ENCODE measurements at regions not wholly inside any gene's neighbourhood (a gene's known extent, or its start where the extent isn't known, plus 50 kb on each side); places are given as distances from the start of the nearest gene placed in this dataset.

GRCh38 chr6:133673056-133673455, 215.9 kb upstream of the TCF21 start:
- Histone ChIP-seq H3K9me3 (ENCODE audit: control insufficient read depth, insufficient read depth, low read length) (no peaks in the 10 kb centered on the region), H3K4me1 (ENCODE audit: control insufficient read depth, insufficient read depth, low read length) (no peaks in the 10 kb centered on the region), H3K36me3 (ENCODE audit: control insufficient read depth, insufficient read depth, low read length) (no peaks in the 10 kb centered on the region), H3K4me3 (ENCODE audit: low read depth, low read length) (no peak overlapping the region), H3K27me3 (ENCODE audit: control insufficient read depth, insufficient read depth, low read length) (no peaks in the 10 kb centered on the region), H3K9ac (ENCODE audit: low read depth, low read length) (no peak overlapping the region)

DNA sequence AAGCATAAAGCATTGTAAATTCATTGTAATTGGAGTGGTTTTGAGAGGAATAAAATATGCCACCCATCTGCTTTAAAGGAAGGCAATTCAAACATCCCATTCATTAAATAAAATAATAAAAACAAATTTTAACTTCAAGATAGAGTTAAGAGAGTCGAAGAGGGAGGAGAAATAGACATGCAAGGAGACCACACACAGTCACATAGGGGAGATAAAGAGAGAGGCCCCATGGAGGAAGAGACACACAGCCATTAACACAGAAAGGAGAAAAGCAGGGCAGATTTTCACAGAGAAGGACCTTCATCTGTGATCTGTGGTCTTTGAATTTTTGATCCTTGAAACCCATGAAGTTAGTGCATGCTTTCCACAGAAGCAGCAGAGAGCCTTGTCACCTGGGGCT, 214.3 kb upstream of the TCF21 start:
- Histone ChIP-seq H3K27me3 (ENCODE audit: control insufficient read depth, insufficient read depth, low read length) (no peaks in the 10 kb centered on the region), H3K4me3 (ENCODE audit: low read depth, low read length) (no peak overlapping the region), H3K9me3 (ENCODE audit: control insufficient read depth, insufficient read depth, low read length) (no peaks in the 10 kb centered on the region), H3K36me3 (ENCODE audit: control insufficient read depth, insufficient read depth, low read length) (no peaks in the 10 kb centered on the region), H3K9ac (ENCODE audit: low read depth, low read length) (no peak overlapping the region), H3K4me1 (ENCODE audit: control insufficient read depth, insufficient read depth, low read length) (no peaks in the 10 kb centered on the region)

- Histone ChIP-seq H3K4me3 (ENCODE audit: low read depth, low read length) (no peak overlapping the region), H3K27me3 (ENCODE audit: control insufficient read depth, insufficient read depth, low read length) (no peaks in the 10 kb centered on the region), H3K36me3 (ENCODE audit: control insufficient read depth, insufficient read depth, low read length) (no peaks in the 10 kb centered on the region), H3K9me3 (ENCODE audit: control insufficient read depth, insufficient read depth, low read length) (no peaks in the 10 kb centered on the region), H3K9ac (ENCODE audit: low read depth, low read length) (peak overlapping the region; percentile 9), H3K4me1 (ENCODE audit: control insufficient read depth, insufficient read depth, low read length) (peaks cover 15% of the 10 kb centered on the region)
Measured at GRCh38 chr6:133680994-133681393, 207.9 kb upstream of the TCF21 start.

DNA sequence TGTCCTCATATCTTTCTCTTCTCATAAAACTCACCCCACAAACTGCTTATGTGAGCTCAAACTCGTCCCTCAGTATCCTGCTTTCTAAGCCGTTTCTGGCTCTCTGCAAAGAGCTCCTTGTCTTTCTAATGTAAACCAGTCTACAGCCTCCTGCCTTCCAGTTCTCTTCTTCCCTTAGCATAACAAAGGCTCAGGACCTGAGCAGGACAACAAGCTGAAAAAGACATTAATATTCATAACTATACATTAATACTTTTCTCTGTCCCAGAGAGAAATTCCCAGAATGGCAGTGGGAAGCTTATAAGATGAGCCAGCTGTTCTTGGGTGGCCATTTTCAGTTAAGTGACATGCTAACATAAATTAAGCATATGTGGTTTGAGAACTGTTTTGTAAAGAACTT, 207.0 kb upstream of the TCF21 start:
- Histone ChIP-seq H3K36me3 (ENCODE audit: control insufficient read depth, insufficient read depth, low read length) (no peaks in the 10 kb centered on the region), H3K27me3 (ENCODE audit: control insufficient read depth, insufficient read depth, low read length) (no peaks in the 10 kb centered on the region), H3K9me3 (ENCODE audit: control insufficient read depth, insufficient read depth, low read length) (no peaks in the 10 kb centered on the region), H3K4me3 (ENCODE audit: low read depth, low read length) (peak overlapping the region; percentile 9), H3K9ac (ENCODE audit: low read depth, low read length) (no peak overlapping the region), H3K4me1 (ENCODE audit: control insufficient read depth, insufficient read depth, low read length) (peaks cover 15% of the 10 kb centered on the region)

DNA sequence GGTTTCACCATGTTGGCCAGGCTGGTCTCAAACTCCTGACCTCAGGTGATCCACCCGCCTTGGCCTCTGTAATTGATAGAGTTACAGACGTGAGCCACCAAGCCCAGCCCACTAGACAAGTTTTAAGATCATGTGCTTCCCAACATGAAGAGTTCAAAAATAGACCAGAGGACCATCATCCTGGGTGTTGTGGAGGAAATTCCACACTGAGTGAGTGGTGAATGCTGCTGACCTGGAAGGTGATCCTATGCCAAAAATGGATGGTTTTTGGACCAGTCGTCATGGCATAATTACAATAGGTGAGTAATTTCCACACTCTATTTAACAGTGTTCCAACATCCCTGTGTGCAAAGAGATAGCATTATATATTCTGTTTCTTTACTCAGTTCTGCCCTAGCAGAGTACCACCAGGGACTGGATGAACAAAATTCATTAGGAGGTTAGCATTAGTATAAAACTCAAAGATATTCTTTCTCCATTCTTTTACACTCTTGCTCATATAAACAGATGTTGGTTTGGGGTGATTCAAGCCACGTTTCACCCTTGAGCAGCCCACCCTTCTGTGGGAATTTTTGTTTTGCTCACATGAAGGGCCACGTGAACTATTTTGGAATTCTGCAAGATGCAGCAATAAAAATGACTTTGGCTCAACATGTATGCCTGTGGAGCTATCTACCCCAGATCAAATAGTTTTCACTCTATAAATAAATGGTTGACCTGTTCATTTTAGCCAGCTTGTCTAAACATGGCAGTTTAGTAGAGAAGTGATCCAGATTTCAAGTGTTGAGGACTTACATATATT, 206.2 kb upstream of the TCF21 start:
- H3K9ac ChIP-seq (ENCODE audit: low read depth, low read length), result no peak overlapping the region
- no peaks in the 10 kb centered on the region for H3K9me3 ChIP-seq (ENCODE audit: control insufficient read depth, insufficient read depth, low read length)
- H3K36me3 ChIP-seq (ENCODE audit: control insufficient read depth, insufficient read depth, low read length), result no peaks in the 10 kb centered on the region
- no peaks in the 10 kb centered on the region for H3K27me3 ChIP-seq (ENCODE audit: control insufficient read depth, insufficient read depth, low read length)
- H3K4me1 ChIP-seq (ENCODE audit: control insufficient read depth, insufficient read depth, low read length), result peaks cover 15% of the 10 kb centered on the region
- H3K4me3 ChIP-seq (ENCODE audit: low read depth, low read length), result no peak overlapping the region

DNA sequence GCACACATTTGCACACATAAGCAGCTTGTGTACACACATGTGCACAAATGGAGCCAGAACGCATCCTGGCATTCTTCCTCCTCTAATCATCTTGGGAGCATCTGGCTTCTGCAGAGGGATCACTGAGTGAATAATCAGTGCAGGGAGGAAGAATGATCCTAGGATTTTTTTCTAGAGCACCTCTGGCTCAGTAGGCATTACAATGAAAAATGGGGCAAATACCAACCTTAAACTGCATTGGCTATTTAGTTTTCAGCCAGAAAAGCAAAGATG, 205.7 kb upstream of the TCF21 start:
- Histone ChIP-seq H3K4me3 (ENCODE audit: low read depth, low read length) (no peak overlapping the region), H3K4me1 (ENCODE audit: control insufficient read depth, insufficient read depth, low read length) (peaks cover 15% of the 10 kb centered on the region), H3K27me3 (ENCODE audit: control insufficient read depth, insufficient read depth, low read length) (no peaks in the 10 kb centered on the region), H3K36me3 (ENCODE audit: control insufficient read depth, insufficient read depth, low read length) (no peaks in the 10 kb centered on the region), H3K9ac (ENCODE audit: low read depth, low read length) (no peak overlapping the region), H3K9me3 (ENCODE audit: control insufficient read depth, insufficient read depth, low read length) (no peaks in the 10 kb centered on the region)

DNA sequence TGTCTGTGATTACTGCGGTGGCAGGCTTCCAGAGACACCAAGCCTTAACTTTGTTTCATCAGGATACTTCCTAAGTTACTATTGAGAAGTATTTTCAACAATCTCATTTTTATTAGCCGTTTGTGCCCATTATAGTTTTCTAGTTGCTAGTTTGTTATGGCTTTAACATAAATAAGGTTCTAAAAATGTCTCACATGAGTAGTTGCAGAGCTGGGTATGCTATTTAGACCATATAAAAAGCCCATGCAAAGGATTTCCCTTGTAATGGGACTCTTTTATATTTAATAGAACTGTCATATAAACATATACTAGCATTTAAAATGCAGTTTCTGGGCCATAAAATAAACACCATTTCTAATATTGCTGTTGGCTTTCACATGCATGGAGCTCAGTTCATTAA, 205.3 kb upstream of the TCF21 start:
- no peak overlapping the region for H3K9ac ChIP-seq (ENCODE audit: low read depth, low read length)
- no peak overlapping the region for H3K4me3 ChIP-seq (ENCODE audit: low read depth, low read length)
- H3K36me3 ChIP-seq (ENCODE audit: control insufficient read depth, insufficient read depth, low read length), result no peaks in the 10 kb centered on the region
- H3K27me3 ChIP-seq (ENCODE audit: control insufficient read depth, insufficient read depth, low read length), result no peaks in the 10 kb centered on the region
- H3K4me1 ChIP-seq (ENCODE audit: control insufficient read depth, insufficient read depth, low read length), result peaks cover 15% of the 10 kb centered on the region
- H3K9me3 ChIP-seq (ENCODE audit: control insufficient read depth, insufficient read depth, low read length), result no peaks in the 10 kb centered on the region

GRCh38 chr6:133688705-133689492, 200.0 kb upstream of the TCF21 start:
- H3K9me3 ChIP-seq (ENCODE audit: control insufficient read depth, insufficient read depth, low read length), result no peaks in the 10 kb centered on the region
- H3K4me3 ChIP-seq (ENCODE audit: low read depth, low read length), result no peak overlapping the region
- no peaks in the 10 kb centered on the region for H3K4me1 ChIP-seq (ENCODE audit: control insufficient read depth, insufficient read depth, low read length)
- no peak overlapping the region for H3K9ac ChIP-seq (ENCODE audit: low read depth, low read length)
- H3K36me3 ChIP-seq (ENCODE audit: control insufficient read depth, insufficient read depth, low read length), result no peaks in the 10 kb centered on the region
- H3K27me3 ChIP-seq (ENCODE audit: control insufficient read depth, insufficient read depth, low read length), result no peaks in the 10 kb centered on the region

DNA sequence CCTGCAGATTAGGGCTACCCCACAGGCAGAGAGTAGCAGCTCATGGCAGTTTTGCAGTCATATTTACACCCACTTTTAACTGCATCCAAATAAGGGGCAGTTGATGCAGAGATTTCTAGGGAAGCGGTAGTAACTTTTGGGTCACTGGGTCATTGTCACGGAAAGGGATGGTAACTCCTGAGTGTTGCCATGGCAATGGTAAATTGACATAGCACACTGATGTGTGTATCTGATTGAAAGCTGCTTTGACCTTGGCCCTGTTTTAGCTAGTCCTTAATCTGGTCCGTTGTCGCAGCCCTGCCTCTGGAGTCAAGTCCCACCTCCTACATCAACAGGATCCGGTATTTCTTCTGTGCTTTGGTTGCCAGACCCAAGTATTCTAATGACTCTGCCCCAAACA, 199.1 kb upstream of the TCF21 start:
- Histone ChIP-seq H3K4me1 (ENCODE audit: control insufficient read depth, insufficient read depth, low read length) (no peaks in the 10 kb centered on the region), H3K36me3 (ENCODE audit: control insufficient read depth, insufficient read depth, low read length) (no peaks in the 10 kb centered on the region), H3K4me3 (ENCODE audit: low read depth, low read length) (no peak overlapping the region), H3K27me3 (ENCODE audit: control insufficient read depth, insufficient read depth, low read length) (no peaks in the 10 kb centered on the region), H3K9ac (ENCODE audit: low read depth, low read length) (no peak overlapping the region), H3K9me3 (ENCODE audit: control insufficient read depth, insufficient read depth, low read length) (no peaks in the 10 kb centered on the region)

GRCh38 chr6:133693565-133693964, 195.3 kb upstream of the TCF21 start:
- no peaks in the 10 kb centered on the region for H3K27me3 ChIP-seq (ENCODE audit: control insufficient read depth, insufficient read depth, low read length)
- H3K36me3 ChIP-seq (ENCODE audit: control insufficient read depth, insufficient read depth, low read length), result no peaks in the 10 kb centered on the region
- no peaks in the 10 kb centered on the region for H3K4me1 ChIP-seq (ENCODE audit: control insufficient read depth, insufficient read depth, low read length)
- no peak overlapping the region for H3K4me3 ChIP-seq (ENCODE audit: low read depth, low read length)
- H3K9me3 ChIP-seq (ENCODE audit: control insufficient read depth, insufficient read depth, low read length), result no peaks in the 10 kb centered on the region
- no peak overlapping the region for H3K9ac ChIP-seq (ENCODE audit: low read depth, low read length)

- Histone ChIP-seq H3K4me1 (ENCODE audit: control insufficient read depth, insufficient read depth, low read length) (no peaks in the 10 kb centered on the region), H3K36me3 (ENCODE audit: control insufficient read depth, insufficient read depth, low read length) (no peaks in the 10 kb centered on the region), H3K4me3 (ENCODE audit: low read depth, low read length) (no peak overlapping the region), H3K9ac (ENCODE audit: low read depth, low read length) (no peak overlapping the region), H3K9me3 (ENCODE audit: control insufficient read depth, insufficient read depth, low read length) (no peaks in the 10 kb centered on the region), H3K27me3 (ENCODE audit: control insufficient read depth, insufficient read depth, low read length) (no peaks in the 10 kb centered on the region)
Measured at GRCh38 chr6:133697185-133697584, 191.7 kb upstream of the TCF21 start.

- Histone ChIP-seq H3K4me1 (ENCODE audit: control insufficient read depth, insufficient read depth, low read length) (no peaks in the 10 kb centered on the region), H3K27me3 (ENCODE audit: control insufficient read depth, insufficient read depth, low read length) (no peaks in the 10 kb centered on the region), H3K9me3 (ENCODE audit: control insufficient read depth, insufficient read depth, low read length) (no peaks in the 10 kb centered on the region), H3K4me3 (ENCODE audit: low read depth, low read length) (no peak overlapping the region), H3K36me3 (ENCODE audit: control insufficient read depth, insufficient read depth, low read length) (no peaks in the 10 kb centered on the region), H3K9ac (ENCODE audit: low read depth, low read length) (no peak overlapping the region)
Measured at GRCh38 chr6:133697666-133698065, 191.2 kb upstream of the TCF21 start.

All from iPS-15b (cell line).